H9 (cell line): ENCODE measurements at regions not wholly inside any gene's neighbourhood (a gene's known extent, or its start where the extent isn't known, plus 50 kb on each side); places are given as distances from the start of the nearest gene placed in this dataset.

Experiments used
- DNase-seq: peaks from one replicate; pipeline ENCODE4 v3.0.0-alpha.2; 2017
- H2AFZ ChIP-seq: one replicate; pipeline ENCODE4 v1.6.1; 2013; ENCODE audit warnings: mild to moderate bottlenecking, low read length, control low read depth, moderate library complexity
- H2AK5ac ChIP-seq: 2 replicates; pipeline ENCODE4 v1.6.1; 2013; ENCODE audit warnings: low read length, control low read depth, mixed read lengths; ENCODE audit not compliant: insufficient read length
- H2BK120ac ChIP-seq: one replicate; pipeline ENCODE4 v1.6.1; 2013; ENCODE audit warnings: low read depth, mild to moderate bottlenecking, low read length, control low read depth, inconsistent platforms; ENCODE audit not compliant: poor library complexity, severe bottlenecking
- H2BK12ac ChIP-seq: 2 replicates; pipeline ENCODE4 v1.6.1; 2013; ENCODE audit warnings: low read length, control low read depth, mixed read lengths, low read depth; ENCODE audit not compliant: insufficient read length
- H2BK15ac ChIP-seq: 2 replicates; pipeline ENCODE4 v1.6.1; 2013; ENCODE audit warnings: low read depth, low read length, control low read depth
- H2BK20ac ChIP-seq: one replicate; pipeline ENCODE4 v1.6.1; 2013; ENCODE audit warnings: low read depth, mild to moderate bottlenecking, low read length, control low read depth, inconsistent platforms; ENCODE audit not compliant: poor library complexity, severe bottlenecking
- H2BK5ac ChIP-seq: 2 replicates; pipeline ENCODE4 v1.6.1; 2013; ENCODE audit warnings: low read length, control low read depth, mixed read lengths; ENCODE audit not compliant: insufficient read length
- H3K14ac ChIP-seq: 2 replicates; pipeline ENCODE4 v1.6.1; 2013; ENCODE audit warnings: low read length, control low read depth; ENCODE audit not compliant: insufficient read depth
- H3K18ac ChIP-seq: 2 replicates; pipeline ENCODE4 v1.6.1; 2013; ENCODE audit warnings: low read depth, mild to moderate bottlenecking, mixed read lengths, low read length, control low read depth; ENCODE audit not compliant: insufficient read length
- H3K23ac ChIP-seq: 2 replicates; pipeline ENCODE4 v1.6.1; 2013; ENCODE audit warnings: low read length, control low read depth, mixed read lengths, low read depth; ENCODE audit not compliant: insufficient read length
- H3K23me2 ChIP-seq: 2 replicates; pipeline ENCODE4 v1.6.1; 2013; ENCODE audit warnings: low read depth, mild to moderate bottlenecking, mixed read lengths, low read length, control low read depth; ENCODE audit not compliant: insufficient read length, poor library complexity, severe bottlenecking
- H3K27ac ChIP-seq: 2 replicates; pipeline ENCODE4 v1.5.1; 2013; ENCODE audit warnings: low read length, control low read depth, mixed read lengths, low read depth; ENCODE audit not compliant: insufficient read length
- H3K27me3 ChIP-seq: 2 replicates; pipeline ENCODE4 v1.6.1; 2013; ENCODE audit warnings: low read length, control low read depth, inconsistent platforms; ENCODE audit not compliant: insufficient read depth
- H3K4ac ChIP-seq: 2 replicates; pipeline ENCODE4 v1.6.1; 2013; ENCODE audit warnings: low read depth, mild to moderate bottlenecking, control low read depth, inconsistent platforms, low read length, moderate library complexity
- H3K4me1 ChIP-seq: 2 replicates; pipeline ENCODE4 v1.6.1; 2013; ENCODE audit warnings: low read length, control low read depth, inconsistent platforms; ENCODE audit not compliant: insufficient read depth
- H3K4me2 ChIP-seq: 2 replicates; pipeline ENCODE4 v1.6.1; 2013; ENCODE audit warnings: low read length, control low read depth, mixed read lengths; ENCODE audit not compliant: insufficient read length, insufficient read depth
- H3K56ac ChIP-seq: 2 replicates; pipeline ENCODE4 v1.6.1; 2013; ENCODE audit warnings: low read depth, mild to moderate bottlenecking, mixed read lengths, low read length, control low read depth; ENCODE audit not compliant: insufficient read length
- H3K79me1 ChIP-seq: 2 replicates; pipeline ENCODE4 v1.6.1; 2013; ENCODE audit warnings: low read depth, mild to moderate bottlenecking, moderate library complexity, low read length, control low read depth, inconsistent platforms; ENCODE audit not compliant: insufficient read depth, poor library complexity, severe bottlenecking
- H3K79me2 ChIP-seq: 2 replicates; pipeline ENCODE4 v1.6.1; 2013; ENCODE audit warnings: low read length, control low read depth, inconsistent platforms; ENCODE audit not compliant: insufficient read depth
- H3K9ac ChIP-seq: 2 replicates; pipeline ENCODE4 v1.6.1; 2013; ENCODE audit warnings: low read length, control low read depth, mixed read lengths; ENCODE audit not compliant: insufficient read length; ENCODE audit errors: extremely low read depth
- H3K9me3 ChIP-seq: one replicate; pipeline ENCODE4 v1.6.1; 2013; ENCODE audit warnings: low read depth, low read length, inconsistent platforms; ENCODE audit not compliant: control insufficient read depth
- H3T11ph ChIP-seq: one replicate; pipeline ENCODE4 v1.6.1; 2013; ENCODE audit warnings: mild to moderate bottlenecking, low read length, control low read depth, inconsistent platforms
- H4K20me1 ChIP-seq: one replicate; pipeline ENCODE4 v1.6.1; 2013; ENCODE audit not compliant: control insufficient read depth, insufficient read length, insufficient read depth
- H4K5ac ChIP-seq: 2 replicates; pipeline ENCODE4 v1.6.1; 2013; ENCODE audit warnings: low read depth, mild to moderate bottlenecking, mixed read lengths, low read length, control low read depth; ENCODE audit not compliant: insufficient read length
- H4K8ac ChIP-seq: replicated peaks from 2 replicates; pipeline ENCODE4 v1.6.1; 2013; ENCODE audit warnings: low read length, control low read depth, mixed read lengths, low read depth; ENCODE audit not compliant: insufficient read length
- H4K91ac ChIP-seq: 2 replicates; pipeline ENCODE4 v1.6.1; 2013; ENCODE audit warnings: low read depth, mild to moderate bottlenecking, moderate library complexity, mixed read lengths, low read length, control low read depth; ENCODE audit not compliant: insufficient read length
- H3K27ac Mint-ChIP-seq, 3 experiments: 2 replicates in 2 of 3; 3 replicates in 1 of 3; pipeline ENCODE4 v1.8.0; 2020 to 2021; ENCODE audit warnings: mixed read lengths in 3 of 3, mild to moderate bottlenecking in 1 of 3, moderate library complexity in 1 of 3
- H3K27me3 Mint-ChIP-seq: 2 replicates; pipeline ENCODE4 v1.8.0; 2021; ENCODE audit warnings: low read depth, mild to moderate bottlenecking, moderate library complexity, mixed read lengths
- H3K36me3 Mint-ChIP-seq, 3 experiments: 2 replicates in 2 of 3; 3 replicates in 1 of 3; pipeline ENCODE4 v1.8.0; 2020 to 2021; ENCODE audit warnings: low read depth in 3 of 3, mixed read lengths in 3 of 3; ENCODE audit not compliant: insufficient read depth in 1 of 3
- H3K4me1 Mint-ChIP-seq, 2 experiments: 2 replicates each; pipeline ENCODE4 v1.8.0; 2020; ENCODE audit warnings: mixed read lengths in 2 of 2
- H3K4me3 Mint-ChIP-seq, 2 experiments: 2 replicates in 1 of 2; 3 replicates in 1 of 2; pipeline ENCODE4 v1.8.0; 2020 to 2021; ENCODE audit warnings: mild to moderate bottlenecking in 2 of 2, mixed read lengths in 2 of 2, moderate library complexity in 1 of 2
- H3K9me3 Mint-ChIP-seq, 2 experiments: 2 replicates in 1 of 2; 3 replicates in 1 of 2; pipeline ENCODE4 v1.8.0; 2020; ENCODE audit warnings: mild to moderate bottlenecking in 2 of 2, mixed read lengths in 2 of 2, moderate library complexity in 1 of 2
- CTCF ChIP-seq: fragments of 200-600 bp; sonication (generic); conservative IDR thresholded peaks from 3 replicates; pipeline ENCODE4 v1.8.0; 2021; ENCODE audit warnings: antibody characterized with exemption, mild to moderate bottlenecking
- whole genome bisulfite sequencing: extraction: QIAGEN DNeasy Blood & Tissue Kit; methylation state at CpG from one replicate; pipeline ENCODE4 v1.1.7; 2013; ENCODE audit warnings: missing lambda C conversion rate, low lambda C conversion rate, mixed read lengths; ENCODE audit not compliant: insufficient read length; ENCODE audit errors: extremely low coverage; 5-methylcytosine and 5-hydroxymethylcytosine counted together

- no peak overlapping the region for H3K23ac ChIP-seq
- Mint-ChIP-seq H3K9me3 (peaks cover 3 to 5% of the 10 kb centered on the region in 2 experiments; a peak in 4 of 5 replicates), H3K4me1 (peaks cover 23 to 29% of the 10 kb centered on the region in 2 experiments), H3K4me3 (no peak overlapping the region), H3K27ac (no peak overlapping the region), H3K36me3 (peaks cover 5 to 14% (median 8%) of the 10 kb centered on the region in 3 experiments), H3K27me3 (no peaks in the 10 kb centered on the region)
- H4K8ac ChIP-seq, result no peak overlapping the region
- H3K27ac ChIP-seq, result no peak overlapping the region
- no peak overlapping the region for H3K18ac ChIP-seq
- no peaks in the 10 kb centered on the region for H3K79me2 ChIP-seq
- H2AFZ ChIP-seq, result no peak overlapping the region
- H3K4me1 ChIP-seq, result peaks cover 2% of the 10 kb centered on the region; the same call in 1 of the 2 replicates
- H3K27me3 ChIP-seq, result no peaks in the 10 kb centered on the region
- H2BK5ac ChIP-seq, result no peak overlapping the region
- no peak overlapping the region for H2BK20ac ChIP-seq
- H2BK120ac ChIP-seq, result no peak overlapping the region
- no peaks in the 10 kb centered on the region for H3K79me1 ChIP-seq
- H4K91ac ChIP-seq, result no peak overlapping the region
- no CpG with 5 or more reads among the region's 3 CpGs for WGBS
- H3K56ac ChIP-seq, result no peak overlapping the region
- H2AK5ac ChIP-seq, result no peak overlapping the region
- no peak overlapping the region for H2BK12ac ChIP-seq
- H3K9me3 ChIP-seq, result no peaks in the 10 kb centered on the region
- H3K9ac ChIP-seq, result no peak overlapping the region
- TF ChIP-seq CTCF, result peak; percentile 46
- DNase-seq, result no peak
- no peak overlapping the region for H2BK15ac ChIP-seq
- no peak overlapping the region for H3K4ac ChIP-seq
- H3K4me2 ChIP-seq, result no peak overlapping the region
- H3K14ac ChIP-seq, result no peak overlapping the region
- H3T11ph ChIP-seq, result no peak overlapping the region
- no peaks in the 10 kb centered on the region for H4K20me1 ChIP-seq
- no peaks in the 10 kb centered on the region for H3K23me2 ChIP-seq
- H4K5ac ChIP-seq, result no peak overlapping the region
Measured at GRCh38 chr11:34790620-34791019, 125.6 kb downstream of the APIP start.
